CD4-positive, alpha-beta memory T cell (primary cell): ENCODE measurements at regions not wholly inside any gene's neighbourhood (a gene's known extent, or its start where the extent isn't known, plus 50 kb on each side); places are given as distances from the start of the nearest gene placed in this dataset.

Experiments
- CTCF ChIA-PET: fragments of 350-600 bp; sonication (Branson Sonifier 250); formaldehyde crosslinking; loops from one replicate; lab custom pipeline; 2021; ENCODE audit warnings: inconsistent platforms; ENCODE audit not compliant: partially characterized antibody; lab: Charles Lee
- POLR2A ChIA-PET: fragments of 350-600 bp; sonication (Branson Sonifier 250); formaldehyde crosslinking; loops from one replicate; lab custom pipeline; 2021; ENCODE audit not compliant: partially characterized antibody; lab: Charles Lee
- DNase-seq, 5 donors: peaks; one replicate each; pipeline versions ENCODE4 v3.0.0 to v3.0.0-alpha.2; 2020 to 2022; ENCODE audit warnings: mixed read lengths in 1 of 5
- H3K27ac ChIP-seq: one replicate; pipeline ENCODE4 v1.7.0; 2013; ENCODE audit warnings: low read depth, low read length
- H3K27me3 ChIP-seq: 2 replicates; pipeline ENCODE4 v1.7.0; 2013; ENCODE audit warnings: mild to moderate bottlenecking, low read length, moderate library complexity; ENCODE audit not compliant: insufficient read depth
- H3K36me3 ChIP-seq: 2 replicates; pipeline ENCODE4 v1.7.0; 2013; ENCODE audit warnings: mild to moderate bottlenecking, low read length, moderate library complexity; ENCODE audit not compliant: insufficient read depth
- H3K4me1 ChIP-seq: 2 replicates; pipeline ENCODE4 v1.7.0; 2013; ENCODE audit warnings: mild to moderate bottlenecking, low read length, moderate library complexity; ENCODE audit not compliant: insufficient read depth
- H3K4me3 ChIP-seq, 2 donors: one replicate each; pipeline ENCODE4 v1.7.0; 2013; ENCODE audit warnings: low read length in 2 of 2, mild to moderate bottlenecking in 1 of 2
- H3K9me3 ChIP-seq, 2 donors: one replicate each; pipeline ENCODE4 v1.7.0; 2013; ENCODE audit warnings: low read length in 2 of 2, control low read depth in 1 of 2; ENCODE audit not compliant: control insufficient read depth in 1 of 2
- H3K27ac Mint-ChIP-seq, 7 donors: one replicate each; pipeline ENCODE4 v1.8.0; 2020 to 2021; ENCODE audit warnings: mixed read lengths in 7 of 7, mild to moderate bottlenecking in 6 of 7, inconsistent platforms in 3 of 7, moderate library complexity in 3 of 7
- H3K27me3 Mint-ChIP-seq, 2 donors: one replicate each; pipeline ENCODE4 v1.8.0; 2020 to 2021; ENCODE audit warnings: mixed read lengths in 2 of 2
- H3K36me3 Mint-ChIP-seq, 2 donors: one replicate each; pipeline ENCODE4 v1.8.0; 2020 to 2021; ENCODE audit warnings: mixed read lengths in 2 of 2, inconsistent platforms in 1 of 2, mild to moderate bottlenecking in 1 of 2
- H3K4me1 Mint-ChIP-seq, 4 donors: one replicate each; pipeline ENCODE4 v1.8.0; 2020 to 2021; ENCODE audit warnings: mixed read lengths in 4 of 4, mild to moderate bottlenecking in 1 of 4
- H3K4me3 Mint-ChIP-seq, 8 donors: one replicate each; pipeline ENCODE4 v1.8.0; 2020 to 2021; ENCODE audit warnings: mixed read lengths in 8 of 8, mild to moderate bottlenecking in 7 of 8, moderate library complexity in 6 of 8, inconsistent platforms in 3 of 8
- H3K9me3 Mint-ChIP-seq, 8 donors: one replicate each; pipeline ENCODE4 v1.8.0; 2020 to 2021; ENCODE audit warnings: mixed read lengths in 8 of 8, mild to moderate bottlenecking in 5 of 8, inconsistent platforms in 3 of 8, moderate library complexity in 1 of 8
- intact Hi-C: fragments of 100-400 bp; cut with micrococcal nuclease; formaldehyde crosslinking; loops from one replicate; pipeline ENCODE4 v1.15.1; 2023

- Histone ChIP-seq H3K4me1 (no peaks in the 10 kb centered on the region), H3K27ac (no peak overlapping the region), H3K27me3 (no peaks in the 10 kb centered on the region), H3K9me3 (no peaks in the 10 kb centered on the region), H3K4me3 (no peak overlapping the region), H3K36me3 (no peaks in the 10 kb centered on the region)
- Mint-ChIP-seq H3K4me1 (no peaks in the 10 kb centered on the region), H3K4me3 (no peak overlapping the region), H3K27me3 (peaks cover 2 to 5% of the 10 kb centered on the region in 2 donors), H3K36me3 (no peaks in the 10 kb centered on the region), H3K9me3 (peaks cover 0 to 6% (median 0%) of the 10 kb centered on the region in 8 donors), H3K27ac (no peak overlapping the region)
- intact Hi-C loops: no loop called here
- DNase-seq: no peak
- ChIA-PET POLR2A (no interaction called here), CTCF (no interaction called here)
Measured at GRCh38 chrX:110584083-110584482, 211.5 kb downstream of the CHRDL1 start.

- POLR2A ChIA-PET: no interaction called here
- no peak for DNase-seq
- no peaks in the 10 kb centered on the region for H3K9me3 Mint-ChIP-seq
- CTCF ChIA-PET: no interaction called here
- Histone ChIP-seq H3K9me3 (no peaks in the 10 kb centered on the region), H3K36me3 (no peaks in the 10 kb centered on the region), H3K27ac (no peak overlapping the region), H3K27me3 (no peaks in the 10 kb centered on the region), H3K4me3 (no peak overlapping the region), H3K4me1 (no peaks in the 10 kb centered on the region)
- H3K27ac Mint-ChIP-seq: no peak overlapping the region
- peaks cover 0 to 4% of the 10 kb centered on the region in 2 donors for H3K27me3 Mint-ChIP-seq
- intact Hi-C loops: no loop called here
- H3K4me1 Mint-ChIP-seq: no peaks in the 10 kb centered on the region
- no peaks in the 10 kb centered on the region for H3K36me3 Mint-ChIP-seq
- H3K4me3 Mint-ChIP-seq: no peak overlapping the region
Measured at GRCh38 chrX:110588164-110588563, 207.5 kb downstream of the CHRDL1 start.

DNA sequence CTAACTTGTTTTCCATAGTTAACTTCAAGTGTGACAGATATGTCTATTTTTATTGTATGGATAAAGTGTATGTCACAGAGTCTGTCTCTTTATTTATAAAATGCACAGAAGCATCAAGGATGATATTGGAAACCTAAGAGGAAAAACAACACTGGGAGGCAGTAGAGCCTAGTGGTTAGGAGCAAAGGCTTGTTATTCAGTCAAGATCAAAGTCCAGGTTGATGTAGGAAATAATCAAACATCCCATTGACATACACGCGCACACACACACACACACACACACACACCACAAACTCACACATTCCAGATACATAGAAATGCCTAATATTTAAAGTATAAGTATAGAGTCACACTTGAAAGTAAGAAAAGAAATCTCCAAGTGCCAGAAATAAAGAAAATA, 206.8 kb downstream of the CHRDL1 start:
- Mint-ChIP-seq H3K4me3 (no peak overlapping the region), H3K36me3 (no peaks in the 10 kb centered on the region), H3K4me1 (no peaks in the 10 kb centered on the region), H3K9me3 (no peaks in the 10 kb centered on the region), H3K27me3 (peaks cover 0 to 2% of the 10 kb centered on the region in 2 donors), H3K27ac (no peak overlapping the region)
- no peak overlapping the region for H3K27ac ChIP-seq
- no peak overlapping the region for H3K4me3 ChIP-seq
- H3K36me3 ChIP-seq: no peaks in the 10 kb centered on the region
- H3K27me3 ChIP-seq: no peaks in the 10 kb centered on the region
- no peak for DNase-seq
- H3K9me3 ChIP-seq: no peaks in the 10 kb centered on the region
- H3K4me1 ChIP-seq: no peaks in the 10 kb centered on the region
- intact Hi-C loops: no loop called here
- CTCF ChIA-PET: no interaction called here
- POLR2A ChIA-PET: no interaction called here

DNA sequence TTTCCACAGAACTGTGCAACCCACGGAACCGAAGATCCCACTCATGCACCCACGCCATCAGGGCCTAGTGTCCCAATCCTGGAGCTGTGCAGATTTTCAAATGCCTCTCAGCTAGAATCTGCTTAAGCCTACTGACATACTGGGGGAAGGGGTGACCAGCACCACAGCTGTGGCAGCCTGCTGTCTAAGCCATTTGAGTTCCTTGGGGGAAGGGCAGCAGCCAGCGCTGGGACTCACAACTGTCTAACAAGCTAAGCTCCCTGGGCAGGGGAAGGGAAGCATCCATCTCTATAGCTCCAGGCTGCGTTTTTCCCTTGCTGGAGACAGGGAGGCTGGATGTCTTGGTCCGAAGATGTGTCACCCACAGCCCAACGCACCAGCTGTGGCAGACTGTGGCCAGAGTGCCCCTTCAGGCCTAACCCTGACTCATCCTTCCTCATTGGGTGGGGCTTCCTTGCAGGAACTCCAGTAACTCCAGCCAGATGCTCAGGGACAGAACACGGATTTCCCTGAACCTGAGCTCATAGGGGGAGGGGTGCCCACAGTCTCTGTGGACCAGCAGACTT, 194.8 kb downstream of the CHRDL1 start:
- no peaks in the 10 kb centered on the region for H3K9me3 ChIP-seq
- H3K4me3 ChIP-seq: no peak overlapping the region
- H3K36me3 ChIP-seq: no peaks in the 10 kb centered on the region
- no peak overlapping the region for H3K27ac ChIP-seq
- Mint-ChIP-seq H3K36me3 (no peaks in the 10 kb centered on the region), H3K27me3 (no peaks in the 10 kb centered on the region), H3K4me1 (no peaks in the 10 kb centered on the region), H3K27ac (no peak overlapping the region), H3K9me3 (peaks cover 2 to 15% (median 4%) of the 10 kb centered on the region in 8 donors), H3K4me3 (no peak overlapping the region)
- intact Hi-C loops: no loop called here
- no peaks in the 10 kb centered on the region for H3K4me1 ChIP-seq
- H3K27me3 ChIP-seq: no peaks in the 10 kb centered on the region
- ChIA-PET POLR2A (no interaction called here), CTCF (no interaction called here)
- no peak for DNase-seq

GRCh38 chrX:110614596-110614995, 181.0 kb downstream of the CHRDL1 start:
- POLR2A ChIA-PET: no interaction called here

More at GRCh38 chrX:110614596-110614995, 181.0 kb downstream of the CHRDL1 start:
- intact Hi-C loops: no loop called here
- Mint-ChIP-seq H3K36me3 (no peaks in the 10 kb centered on the region), H3K4me3 (no peak overlapping the region), H3K9me3 (peaks cover 0 to 12% (median 3%) of the 10 kb centered on the region in 8 donors), H3K4me1 (no peaks in the 10 kb centered on the region), H3K27me3 (no peaks in the 10 kb centered on the region), H3K27ac (no peak overlapping the region)
- no peaks in the 10 kb centered on the region for H3K27me3 ChIP-seq
- DNase-seq: no peak
- H3K9me3 ChIP-seq: no peaks in the 10 kb centered on the region
- H3K36me3 ChIP-seq: no peaks in the 10 kb centered on the region
- H3K27ac ChIP-seq: no peak overlapping the region
- CTCF ChIA-PET: no interaction called here
- H3K4me1 ChIP-seq: no peaks in the 10 kb centered on the region
- no peak overlapping the region for H3K4me3 ChIP-seq
